GM19043 (cell line): ENCODE measurements at regions not wholly inside any gene's neighbourhood (a gene's known extent, or its start where the extent isn't known, plus 50 kb on each side); places are given as distances from the start of the nearest gene placed in this dataset.

ENCODE experiments used
- ATAC-seq: cut with Tn5 transposase; IDR thresholded peaks from one replicate; pipeline ENCODE4 v1.9.1; 2021; ENCODE audit warnings: low read depth; ENCODE audit not compliant: unreplicated experiment

DNA sequence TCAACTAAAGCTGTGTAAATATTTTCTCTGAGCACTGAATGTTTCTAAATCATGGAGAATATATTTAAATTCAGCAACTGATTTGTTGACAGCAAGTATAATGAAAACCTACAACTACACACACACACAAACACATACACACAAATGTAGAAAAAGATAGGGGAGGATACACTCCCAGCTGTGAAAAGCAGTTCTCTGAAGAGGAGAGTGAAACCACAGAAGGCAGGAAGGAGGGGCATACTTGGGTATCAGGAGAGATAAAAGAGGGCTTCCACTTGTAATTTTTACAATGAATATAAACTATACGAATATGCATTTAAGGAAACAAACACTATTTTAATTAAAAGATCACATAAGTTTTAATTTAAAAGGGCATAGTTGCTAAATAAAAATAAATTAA, 227.8 kb upstream of the SLC24A2 start:
- no peak for ATAC-seq

DNA sequence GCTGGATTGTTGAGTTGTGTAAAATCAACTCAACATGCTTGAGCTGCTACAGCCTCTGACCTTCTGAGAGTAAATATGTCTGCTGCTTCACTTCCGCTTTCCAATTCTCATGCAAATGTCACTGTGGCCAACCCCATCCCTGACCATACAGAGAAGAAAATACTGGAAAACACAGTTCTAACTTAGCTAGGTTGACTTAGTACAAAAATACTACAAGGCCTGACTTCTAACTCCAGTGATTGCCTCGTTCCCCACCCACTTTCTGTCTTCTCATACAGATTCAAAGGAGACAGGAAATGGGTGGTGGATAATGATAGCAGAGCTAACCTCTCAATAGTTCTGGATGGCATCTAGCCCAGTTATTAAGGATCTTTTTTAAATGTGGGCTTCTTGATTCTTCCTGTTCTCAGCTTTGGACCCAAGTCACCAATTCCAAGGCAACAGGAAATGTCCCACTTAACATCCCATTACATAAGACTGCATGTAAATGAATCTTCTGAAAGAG, 226.6 kb upstream of the SLC24A2 start:
- ATAC-seq, result no peak

DNA sequence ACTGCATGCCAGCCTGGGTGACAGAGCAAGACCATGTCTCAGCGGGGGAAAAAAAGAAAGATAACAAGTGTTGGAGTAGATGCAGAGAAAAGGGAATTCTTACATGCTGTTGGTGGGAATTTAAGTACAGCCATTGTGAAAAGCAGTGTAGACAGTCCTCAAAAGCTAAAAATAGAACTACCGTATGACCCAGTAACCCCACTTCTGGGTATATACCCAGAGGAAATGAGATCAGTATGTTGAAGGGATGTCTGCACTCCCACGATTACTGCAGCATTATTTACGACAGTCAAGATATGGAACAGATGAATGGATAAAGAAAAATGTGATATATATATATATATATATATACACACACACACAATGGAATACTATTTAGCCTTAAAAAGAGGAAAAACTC, 225.3 kb upstream of the SLC24A2 start:
- ATAC-seq, result no peak

DNA sequence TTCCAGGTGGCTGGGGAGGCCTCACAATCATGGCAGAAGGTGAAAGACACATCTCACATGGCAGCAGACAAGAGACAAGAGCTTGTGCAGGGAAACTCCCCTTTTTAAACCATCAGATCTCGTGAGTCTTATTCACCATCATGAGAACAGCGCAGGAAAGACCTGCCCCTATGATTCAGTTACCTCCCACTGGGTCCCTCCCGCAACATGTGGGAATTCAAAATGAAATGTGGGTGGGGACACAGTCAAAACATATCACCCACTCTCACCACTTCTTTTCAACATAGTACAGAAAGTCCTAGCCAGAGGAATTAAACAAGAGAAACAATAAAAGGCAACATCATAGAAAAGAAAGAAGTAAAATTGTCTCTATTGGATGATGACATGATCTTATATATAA, 223.4 kb upstream of the SLC24A2 start:
- no peak for ATAC-seq

DNA sequence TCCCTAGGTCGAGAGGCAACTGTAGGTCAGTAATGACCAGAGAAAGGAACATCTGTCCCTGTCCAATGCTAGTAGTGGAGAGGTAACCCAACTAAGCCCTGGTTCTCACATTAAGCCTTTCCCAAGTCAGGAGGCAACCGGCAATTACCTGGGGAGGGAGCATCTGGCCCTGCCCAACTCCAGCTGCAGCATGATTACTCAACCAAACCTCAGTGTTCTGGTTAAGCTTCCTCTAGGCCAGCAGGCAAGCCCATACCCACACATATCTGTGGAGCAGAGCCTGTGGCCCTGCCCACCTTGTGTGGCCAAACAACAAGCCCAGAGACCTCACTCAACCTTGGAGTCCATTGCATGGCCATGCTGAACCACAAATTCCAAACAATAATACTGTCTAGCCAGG, 220.8 kb upstream of the SLC24A2 start:
- no peak for ATAC-seq

DNA sequence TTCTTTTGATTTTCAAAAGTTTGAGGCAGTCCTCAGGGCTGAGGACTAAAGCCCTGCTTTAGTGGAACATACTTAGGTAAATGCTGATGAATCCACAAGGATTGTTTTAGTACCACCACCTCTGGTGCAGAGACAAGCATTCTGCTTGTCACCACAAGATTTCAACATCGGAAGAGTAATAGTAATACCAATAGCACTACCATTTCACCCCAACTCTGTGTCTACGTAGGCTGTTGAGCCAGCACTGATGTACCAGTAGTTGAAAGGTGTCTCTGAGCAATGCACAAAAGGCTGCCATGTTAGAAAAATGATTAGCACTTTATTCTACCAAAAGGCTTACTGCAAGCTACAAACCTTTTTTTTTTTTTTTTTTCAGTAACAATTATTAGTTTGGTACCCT, 213.2 kb upstream of the SLC24A2 start:
- no peak for ATAC-seq

DNA sequence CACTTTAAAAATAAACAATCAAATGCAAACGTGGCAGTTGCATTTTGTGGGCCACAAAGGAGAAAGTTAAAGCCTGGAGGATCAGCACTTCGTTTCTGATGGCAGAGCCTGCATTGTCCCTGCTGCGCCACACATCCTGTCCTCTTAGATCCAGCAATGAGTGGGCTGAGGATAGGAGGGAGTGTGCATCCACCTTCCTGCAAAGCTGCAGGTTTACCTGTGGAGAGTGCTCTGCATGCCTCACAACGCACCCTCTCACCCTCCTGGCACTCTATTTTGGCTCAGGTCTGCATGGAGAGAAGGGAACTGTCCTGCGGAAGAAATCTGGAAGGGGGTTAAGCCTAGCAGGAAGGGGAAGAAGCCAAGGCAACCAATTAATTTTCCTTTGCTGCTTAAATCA, 212.2 kb upstream of the SLC24A2 start:
- ATAC-seq, result no peak

DNA sequence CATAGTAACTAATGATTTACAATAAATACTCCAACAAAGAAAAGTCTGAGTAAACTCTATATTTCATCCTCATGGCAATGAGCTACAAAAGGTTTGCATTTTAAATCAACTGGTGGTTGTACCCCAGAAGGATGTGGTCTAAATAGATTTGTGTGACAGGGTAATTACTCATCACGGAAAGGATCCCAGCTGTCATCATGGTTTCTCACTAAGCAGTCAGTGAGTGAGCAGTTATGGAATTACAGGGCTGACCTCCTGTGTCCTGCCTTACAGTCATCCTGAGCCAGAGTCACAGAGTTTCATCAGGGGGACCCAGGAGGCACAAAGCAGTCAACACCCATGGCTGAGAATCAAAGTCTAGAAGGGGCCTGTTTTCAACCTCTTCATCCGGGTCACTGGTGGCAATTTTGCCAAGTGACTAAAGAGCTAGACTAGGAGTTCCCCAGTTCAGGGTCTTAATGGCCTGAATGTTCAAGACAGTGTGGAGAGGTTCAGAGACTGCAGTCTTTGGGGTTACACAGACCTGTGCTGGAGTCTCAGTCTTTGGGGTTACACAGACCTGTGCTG, 210.7 kb upstream of the SLC24A2 start:
- ATAC-seq, result peak; percentile 87

DNA sequence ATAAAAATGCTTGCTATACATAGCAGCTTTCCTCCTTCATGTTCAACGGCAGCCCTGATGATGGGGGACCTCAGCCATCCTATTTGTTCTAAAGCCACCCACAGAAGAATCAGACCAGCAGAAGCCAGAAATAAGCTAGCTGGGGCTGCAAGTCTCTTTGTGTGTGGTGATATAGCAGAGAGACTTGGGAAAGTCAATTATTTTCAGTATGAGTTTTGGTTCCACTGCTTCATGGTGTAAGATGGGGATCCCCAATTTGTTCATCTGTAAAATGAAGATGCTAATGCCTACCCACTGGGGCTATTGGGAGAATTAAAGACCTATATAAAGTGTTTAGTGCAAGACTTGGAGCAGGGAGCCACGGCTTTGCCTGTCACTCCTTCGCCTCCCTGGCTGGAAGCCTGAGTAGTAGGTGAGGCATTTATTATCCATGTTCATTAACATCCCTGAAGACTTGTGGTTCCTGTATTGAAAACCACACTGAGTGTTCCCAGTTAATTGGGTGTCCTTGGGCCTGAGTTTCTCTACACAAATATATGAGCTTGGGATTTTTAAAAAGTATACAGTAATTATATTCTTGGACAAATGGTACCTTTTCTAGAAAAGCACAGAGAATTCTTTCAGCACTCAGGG, 210.1 kb upstream of the SLC24A2 start:
- no peak for ATAC-seq

DNA sequence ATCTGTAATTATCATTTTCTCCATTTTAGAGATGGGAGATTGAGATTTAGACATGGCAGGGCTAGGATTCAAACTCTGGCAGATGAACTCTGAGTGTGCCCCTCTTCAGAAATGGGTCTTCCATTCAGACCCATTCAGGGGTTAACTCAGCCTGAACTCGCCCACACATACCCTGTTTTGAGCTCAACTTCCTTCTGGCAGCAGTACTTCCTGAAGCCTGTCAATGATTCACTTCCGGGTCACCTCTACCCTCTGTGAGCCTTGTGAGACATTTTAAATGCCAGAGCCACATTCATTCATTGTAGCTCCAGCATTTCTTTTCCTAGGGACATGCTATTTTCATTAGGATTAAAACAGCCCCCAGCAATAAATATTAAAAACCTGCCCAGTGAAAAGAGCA, 209.3 kb upstream of the SLC24A2 start:
- ATAC-seq, result peak; percentile 25

DNA sequence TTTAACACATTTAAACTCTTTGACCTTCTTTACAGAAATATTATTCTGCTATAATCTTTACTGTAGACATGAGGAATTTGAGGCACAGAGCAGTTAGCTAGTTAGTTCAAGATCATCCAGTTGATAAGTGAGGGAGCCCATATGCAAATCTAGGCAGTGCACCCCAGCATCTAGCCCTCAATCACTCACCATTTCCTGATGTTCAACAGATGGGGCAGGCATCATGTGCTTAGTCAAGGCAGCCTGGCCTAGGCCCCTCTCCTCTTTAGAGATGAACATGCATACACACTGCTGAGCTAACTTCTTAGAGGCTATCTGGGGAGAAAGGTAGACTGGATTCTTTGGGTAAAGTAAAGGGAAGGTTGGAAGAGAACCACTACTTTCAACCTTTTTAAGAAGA, 206.8 kb upstream of the SLC24A2 start:
- ATAC-seq, result no peak

DNA sequence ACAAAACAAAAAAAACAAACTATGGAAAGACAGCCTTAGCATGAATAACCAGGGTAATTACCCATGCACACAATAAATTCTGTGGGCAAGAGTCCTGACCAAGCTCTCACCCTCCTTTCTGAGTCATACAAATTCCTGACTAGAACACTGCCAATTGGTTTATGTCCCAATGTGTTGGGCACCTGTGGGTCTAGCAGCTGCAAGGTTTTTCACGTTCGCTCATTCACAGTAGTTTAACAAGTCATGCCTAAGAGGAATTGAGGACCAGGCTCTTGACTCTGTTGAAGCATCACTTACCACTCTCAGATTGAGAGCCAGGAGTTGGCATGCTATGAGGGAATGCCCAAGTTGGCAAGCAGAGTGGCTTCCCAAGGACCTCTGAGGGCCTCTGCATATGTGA, 205.5 kb upstream of the SLC24A2 start:
- no peak for ATAC-seq

DNA sequence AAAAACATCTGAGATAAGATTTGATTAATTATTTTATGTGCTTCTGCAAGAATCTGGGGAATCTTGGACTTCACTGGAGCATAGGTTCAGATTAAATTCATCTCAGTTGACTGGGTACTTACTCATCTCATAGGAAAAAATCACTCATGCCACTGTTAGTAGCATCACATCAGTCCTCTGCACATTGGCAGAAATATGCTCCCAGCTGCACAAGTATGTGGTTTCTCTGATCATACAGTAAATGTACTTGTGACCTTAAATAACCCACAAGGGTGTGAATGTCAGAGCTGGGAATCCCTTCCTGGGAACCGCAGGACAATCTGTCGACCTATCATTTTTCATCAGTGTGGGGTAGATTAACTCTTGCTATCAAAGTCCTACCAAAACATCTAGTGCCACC, 203.7 kb upstream of the SLC24A2 start:
- no peak for ATAC-seq

DNA sequence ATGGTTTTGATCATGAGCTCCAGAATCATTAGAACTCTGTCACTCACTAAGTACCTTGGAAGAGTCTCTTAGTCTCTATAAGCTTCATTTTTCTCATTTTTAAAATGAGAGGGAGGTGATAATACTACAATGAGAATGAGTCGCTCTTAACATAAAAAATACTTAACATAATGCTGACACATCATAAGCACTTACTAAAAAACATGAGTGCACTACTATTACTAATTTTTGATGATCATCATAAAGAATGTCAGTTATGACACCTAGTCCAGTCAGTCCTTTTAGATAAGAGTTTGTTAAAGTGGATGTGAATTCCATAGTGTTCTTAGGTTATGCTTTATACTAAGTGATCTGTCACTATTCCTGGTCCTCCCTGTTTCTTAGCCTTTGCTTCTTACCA, 200.4 kb upstream of the SLC24A2 start:
- ATAC-seq, result no peak

DNA sequence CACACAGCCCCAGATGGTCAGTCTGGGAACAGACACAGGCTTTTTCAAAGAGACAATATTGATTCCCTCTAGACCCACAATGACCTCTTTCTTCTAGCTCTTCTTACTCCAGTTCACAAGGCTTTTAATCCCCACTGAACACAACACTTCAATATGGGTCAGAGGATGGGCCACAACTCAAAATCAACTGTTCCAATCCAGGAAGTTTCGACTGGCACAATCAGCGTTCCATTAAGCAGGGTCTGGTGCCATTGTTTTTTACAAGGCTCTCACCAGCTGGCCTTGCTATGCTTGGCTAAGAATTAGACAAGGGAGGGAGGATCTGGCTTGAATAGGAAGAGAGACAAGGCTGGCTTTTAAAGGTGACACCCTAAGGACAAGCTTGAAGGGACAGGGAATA, 199.4 kb upstream of the SLC24A2 start:
- no peak for ATAC-seq

DNA sequence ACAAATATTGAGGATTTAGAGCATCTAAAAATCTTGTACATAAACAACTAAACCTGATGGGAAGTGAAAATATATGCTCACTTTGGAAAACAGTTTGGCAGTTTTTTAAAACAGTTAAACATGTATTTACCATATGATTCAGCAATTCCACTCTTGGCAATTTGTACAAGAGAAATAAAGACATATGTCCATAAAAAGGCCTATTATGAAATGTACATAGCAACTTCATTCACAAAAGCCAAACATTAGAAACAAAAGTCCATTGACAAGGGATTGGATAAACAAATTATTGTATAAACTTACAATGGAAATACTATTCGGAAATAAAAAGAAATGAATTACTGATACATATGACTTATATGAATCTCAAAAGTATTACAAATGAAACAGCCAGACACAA, 196.2 kb upstream of the SLC24A2 start:
- ATAC-seq, result no peak

DNA sequence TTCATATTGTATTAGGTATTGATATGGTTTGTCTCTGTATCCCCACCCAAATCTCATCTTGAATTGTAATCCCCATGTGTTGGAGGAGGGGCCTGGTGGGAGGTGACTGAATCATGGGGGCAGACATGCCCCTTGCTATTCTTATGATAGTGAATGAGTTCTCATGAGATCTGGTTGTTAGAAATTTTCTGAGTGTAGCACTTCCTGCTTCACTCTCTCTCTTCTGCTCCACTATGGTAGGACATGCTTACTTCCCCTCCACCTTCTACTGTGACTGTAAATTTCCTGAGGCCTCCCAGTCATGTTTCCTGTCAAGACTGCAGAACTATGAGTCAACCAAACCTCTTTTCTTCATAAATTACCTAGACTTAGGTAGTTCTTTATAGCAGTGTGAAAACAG, 187.4 kb upstream of the SLC24A2 start:
- ATAC-seq, result no peak

DNA sequence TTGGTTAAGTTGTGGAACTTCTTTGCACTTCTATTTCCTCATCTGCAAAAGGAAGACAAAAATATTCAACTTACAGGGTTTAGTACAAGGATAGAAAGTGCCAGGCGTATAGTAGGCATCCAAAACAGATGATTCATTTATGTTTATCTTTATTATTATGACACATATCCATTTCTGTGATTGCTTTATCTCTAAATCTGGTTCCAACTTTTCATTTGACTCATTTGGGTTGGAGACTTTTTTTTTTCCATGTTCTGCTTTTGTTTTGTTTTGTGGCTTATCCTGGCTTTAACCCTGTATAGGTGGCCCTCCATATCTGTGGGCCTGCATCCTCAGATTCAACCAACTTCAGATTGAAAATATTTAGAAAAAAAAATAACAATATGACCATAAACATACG, 186.7 kb upstream of the SLC24A2 start:
- no peak for ATAC-seq

DNA sequence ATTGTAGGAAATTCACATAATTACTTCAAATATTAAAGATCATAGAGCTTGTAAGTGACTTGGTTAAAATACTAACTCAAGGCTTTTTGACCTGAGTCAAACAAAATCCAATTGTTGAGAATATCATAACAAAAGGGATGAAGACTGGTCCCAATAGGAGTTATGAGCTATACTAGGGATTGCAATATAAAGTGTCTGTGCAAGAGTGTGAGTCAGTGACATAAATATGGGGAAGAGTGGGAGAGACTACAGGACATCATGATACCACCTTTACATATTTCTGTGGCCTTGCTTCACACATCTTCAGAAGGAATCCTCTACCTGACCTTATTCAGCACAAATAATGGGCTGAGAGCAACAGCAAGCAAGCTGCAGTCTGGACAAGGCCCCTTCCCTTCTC, 180.9 kb upstream of the SLC24A2 start:
- no peak for ATAC-seq

DNA sequence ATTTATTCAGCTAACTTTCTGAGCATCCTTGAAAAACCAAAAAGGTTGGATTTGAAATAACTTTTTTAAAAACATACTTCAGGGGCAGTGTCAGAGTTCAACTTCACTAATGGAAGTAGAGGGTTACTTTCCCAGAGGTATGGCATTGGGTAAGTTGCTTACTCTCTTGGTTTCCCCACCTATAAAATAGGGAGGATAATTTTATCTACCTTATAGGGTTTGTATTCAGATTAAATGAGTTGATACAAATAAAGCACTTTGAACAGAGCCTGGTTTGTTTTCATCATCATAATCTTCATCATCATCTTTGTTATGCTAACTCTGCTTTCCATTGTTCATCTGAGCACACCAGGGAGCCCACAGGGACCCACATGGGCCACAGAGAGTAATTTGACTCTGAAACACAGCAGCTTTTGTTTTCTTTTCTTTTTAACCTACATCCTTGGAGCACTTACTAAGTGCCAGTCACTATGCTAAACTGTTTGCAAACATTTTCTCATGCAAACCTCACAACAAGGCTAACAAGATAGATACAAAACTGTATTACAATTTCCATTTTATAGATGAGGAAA, 179.1 kb upstream of the SLC24A2 start:
- ATAC-seq, result no peak

DNA sequence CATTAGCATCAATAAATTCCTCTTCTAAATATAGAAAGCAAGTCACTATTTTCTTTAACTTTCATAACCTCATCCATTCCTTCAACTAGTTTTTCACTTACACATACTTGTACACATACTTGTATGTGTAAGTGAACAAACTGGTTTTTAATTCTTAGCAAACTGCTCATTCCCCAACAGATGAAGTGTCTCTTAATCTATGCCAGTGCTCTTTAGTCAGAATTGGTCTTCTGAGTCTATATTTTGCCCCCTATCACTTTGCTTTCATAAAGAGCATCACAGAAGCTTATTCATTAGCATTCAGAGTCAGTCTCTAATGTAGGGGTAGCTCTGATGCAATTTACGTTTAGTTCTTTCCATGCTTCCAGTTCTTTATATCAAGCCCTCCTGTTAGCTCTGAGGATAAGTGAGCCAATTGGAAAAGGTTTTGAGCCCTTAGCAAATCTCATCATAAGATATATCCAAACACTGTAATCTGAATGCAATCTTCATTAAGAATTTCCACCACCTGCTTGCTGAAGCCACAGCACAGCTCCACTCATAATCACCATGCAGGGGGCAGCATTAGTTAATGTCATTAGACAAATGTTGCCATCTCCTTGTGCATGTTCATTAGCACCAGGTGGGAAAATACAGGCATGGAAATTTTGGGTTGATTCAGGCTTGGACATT, 178.5 kb upstream of the SLC24A2 start:
- ATAC-seq, result no peak

DNA sequence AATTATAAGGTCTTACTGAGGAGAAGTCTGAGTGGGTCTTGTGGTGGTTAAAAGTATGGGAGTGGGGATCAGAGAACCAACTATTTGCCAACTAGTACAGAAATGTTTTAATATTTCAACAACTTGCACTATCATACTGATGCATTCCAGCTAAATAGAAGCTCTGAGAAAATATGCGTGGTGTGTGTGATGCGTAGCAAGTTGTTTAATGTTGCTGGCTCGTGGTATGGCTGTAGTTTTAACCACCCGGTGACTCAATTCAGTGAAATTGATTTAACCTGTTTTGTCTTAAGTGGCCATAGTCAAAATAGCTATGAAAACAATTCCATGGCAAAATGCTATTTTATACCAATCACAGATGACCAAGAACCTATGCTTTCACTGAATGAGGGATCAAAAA, 176.5 kb upstream of the SLC24A2 start:
- no peak for ATAC-seq
